GM19463 (cell line): ENCODE measurements at regions not wholly inside any gene's neighbourhood (a gene's known extent, or its start where the extent isn't known, plus 50 kb on each side); places are given as distances from the start of the nearest gene placed in this dataset.

Experiments
- ATAC-seq: cut with Tn5 transposase; IDR thresholded peaks from one replicate; pipeline ENCODE4 v1.9.1; 2021; ENCODE audit warnings: mild to moderate bottlenecking, moderate library complexity; ENCODE audit not compliant: unreplicated experiment

- no peak for ATAC-seq
Measured at GRCh38 chr6:137933696-137934095, 66.6 kb downstream of the TNFAIP3 start.

GRCh38 chr6:137936798-137937197, 69.7 kb downstream of the TNFAIP3 start:
- no peak for ATAC-seq

GRCh38 chr6:137937834-137938233, 70.8 kb downstream of the TNFAIP3 start:
- ATAC-seq = no peak

GRCh38 chr6:137938770-137939379, 71.8 kb downstream of the TNFAIP3 start:
- no peak for ATAC-seq

GRCh38 chr6:137941995-137942394, 74.9 kb downstream of the TNFAIP3 start:
- ATAC-seq = no peak

- ATAC-seq = no peak
Measured at GRCh38 chr6:137942736-137943135, 75.7 kb downstream of the TNFAIP3 start.

- peak; percentile 36 for ATAC-seq
Measured at GRCh38 chr6:137944381-137944780, 77.3 kb downstream of the TNFAIP3 start.

GRCh38 chr6:137944793-137945498, 77.9 kb downstream of the TNFAIP3 start:
- peak; percentile 27 for ATAC-seq

- ATAC-seq = peak; percentile 63
Measured at GRCh38 chr6:137949686-137950390, 82.8 kb downstream of the TNFAIP3 start.

- ATAC-seq = peak; percentile 31
Measured at GRCh38 chr6:137950581-137950980, 83.5 kb downstream of the TNFAIP3 start.

GRCh38 chr6:137951064-137951597, 84.1 kb downstream of the TNFAIP3 start:
- ATAC-seq = no peak

GRCh38 chr6:137952247-137952646, 85.2 kb downstream of the TNFAIP3 start:
- ATAC-seq = no peak

GRCh38 chr6:137953761-137954160, 86.7 kb downstream of the TNFAIP3 start:
- ATAC-seq = no peak

GRCh38 chr6:137954253-137954652, 87.2 kb downstream of the TNFAIP3 start:
- no peak for ATAC-seq

GRCh38 chr6:137956098-137956488, 89.0 kb downstream of the TNFAIP3 start:
- no peak for ATAC-seq

GRCh38 chr6:137957471-137957870, 90.4 kb downstream of the TNFAIP3 start:
- ATAC-seq = no peak

GRCh38 chr6:137958811-137959565, 91.9 kb downstream of the TNFAIP3 start:
- ATAC-seq = no peak

- ATAC-seq = no peak
Measured at GRCh38 chr6:137962725-137963124, 95.7 kb downstream of the TNFAIP3 start.

GRCh38 chr6:137964876-137965275, 97.8 kb downstream of the TNFAIP3 start:
- no peak for ATAC-seq

GRCh38 chr6:137967689-137968454, 100.8 kb downstream of the TNFAIP3 start:
- no peak for ATAC-seq
